CD4-positive, CD25-positive, alpha-beta regulatory T cell (primary cell): ENCODE measurements at regions not wholly inside any gene's neighbourhood (a gene's known extent, or its start where the extent isn't known, plus 50 kb on each side); places are given as distances from the start of the nearest gene placed in this dataset.
"Not testable (repeated sequence)": the region's sequence is repeated elsewhere in the genome, so short reads cannot be mapped to it uniquely, and the experiment has no call there.

Experiments
- ATAC-seq, 2 donors: fragments of 150-1000 bp; cut with Tn5 transposase; one replicate each; pipeline ENCODE4 v1.10.0; 2021; ENCODE audit warnings: low read depth in 2 of 2, moderate number of reproducible peaks in 2 of 2, moderate library complexity in 1 of 2
- DNase-seq, 3 donors: peaks; one replicate each; pipeline versions ENCODE4 v3.0.0 to v3.0.0-alpha.2; 2012 to 2022; ENCODE audit warnings: mixed read lengths in 1 of 3
- H3K27ac ChIP-seq: one replicate; pipeline ENCODE4 v1.7.0; 2013; ENCODE audit warnings: mild to moderate bottlenecking, low read length; ENCODE audit not compliant: insufficient read depth, poor library complexity, severe bottlenecking
- H3K27me3 ChIP-seq: one replicate; pipeline ENCODE4 v1.7.0; 2013; ENCODE audit warnings: low read length; ENCODE audit not compliant: control insufficient read depth, insufficient read depth
- H3K36me3 ChIP-seq: one replicate; pipeline ENCODE4 v1.7.0; 2013; ENCODE audit warnings: mild to moderate bottlenecking, low read length, moderate library complexity; ENCODE audit not compliant: control insufficient read depth, insufficient read depth
- H3K4me1 ChIP-seq: 2 replicates; pipeline ENCODE4 v1.7.0; 2013; ENCODE audit warnings: mild to moderate bottlenecking, low read length; ENCODE audit not compliant: insufficient read depth, control insufficient read depth, poor library complexity, severe bottlenecking
- H3K4me3 ChIP-seq: one replicate; pipeline ENCODE4 v1.7.0; 2013; ENCODE audit warnings: low read depth, mild to moderate bottlenecking, low read length, moderate library complexity
- H3K9me3 ChIP-seq, 2 experiments: 1 replicate in 1 of 2; 2 replicates in 1 of 2; pipeline ENCODE4 v1.7.0; 2013; ENCODE audit warnings: low read length in 2 of 2, mild to moderate bottlenecking in 1 of 2, moderate library complexity in 1 of 2; ENCODE audit not compliant: control insufficient read depth in 2 of 2
- H3K27ac Mint-ChIP-seq, 3 donors: one replicate each; pipeline ENCODE4 v1.8.0; 2020 to 2022; ENCODE audit warnings: mild to moderate bottlenecking in 3 of 3, mixed read lengths in 3 of 3, moderate library complexity in 2 of 3
- H3K27me3 Mint-ChIP-seq: one replicate; pipeline ENCODE4 v1.8.0; 2022; ENCODE audit warnings: mild to moderate bottlenecking, mixed read lengths
- H3K36me3 Mint-ChIP-seq: one replicate; pipeline ENCODE4 v1.8.0; 2020; ENCODE audit warnings: mixed read lengths
- H3K4me1 Mint-ChIP-seq, 4 donors: one replicate each; pipeline ENCODE4 v1.8.0; 2020 to 2022; ENCODE audit warnings: mixed read lengths in 4 of 4, mild to moderate bottlenecking in 1 of 4
- H3K4me3 Mint-ChIP-seq, 4 donors: one replicate each; pipeline ENCODE4 v1.8.0; 2020 to 2022; ENCODE audit warnings: mild to moderate bottlenecking in 4 of 4, mixed read lengths in 4 of 4, moderate library complexity in 3 of 4
- H3K9me3 Mint-ChIP-seq, 7 donors: one replicate each; pipeline ENCODE4 v1.8.0; 2020 to 2022; ENCODE audit warnings: mixed read lengths in 7 of 7, mild to moderate bottlenecking in 3 of 7, moderate library complexity in 2 of 7

- not testable (repeated sequence) for H3K4me3 Mint-ChIP-seq, H3K27me3 ChIP-seq, H3K4me1 Mint-ChIP-seq, H3K36me3 ChIP-seq, ATAC-seq, H3K27ac ChIP-seq, H3K36me3 Mint-ChIP-seq, H3K27me3 Mint-ChIP-seq, H3K4me1 ChIP-seq, DNase-seq, H3K27ac Mint-ChIP-seq, H3K4me3 ChIP-seq, H3K9me3 ChIP-seq, H3K9me3 Mint-ChIP-seq
Measured at GRCh38 chr2:160577081-160577480, 83.5 kb upstream of the RBMS1 start.

GRCh38 chr2:160581035-160581434 is 87.4 kb upstream of the RBMS1 start:
- Mint-ChIP-seq H3K27ac (no peak overlapping the region), H3K9me3 (peaks cover 0 to 4% (median 0%) of the 10 kb centered on the region in 7 donors), H3K4me3 (no peak overlapping the region), H3K4me1 (peaks cover 0 to 2% (median 0%) of the 10 kb centered on the region in 4 donors), H3K27me3 (peaks cover 18% of the 10 kb centered on the region), H3K36me3 (no peaks in the 10 kb centered on the region)
- ATAC-seq: no peak
- H3K27me3 ChIP-seq: peaks cover 3% of the 10 kb centered on the region
- no peaks in the 10 kb centered on the region for H3K36me3 ChIP-seq
- no peaks in the 10 kb centered on the region for H3K4me1 ChIP-seq
- H3K27ac ChIP-seq: no peak overlapping the region
- no peak for DNase-seq
- H3K9me3 ChIP-seq: no peaks in the 10 kb centered on the region
- H3K4me3 ChIP-seq: no peak overlapping the region

- H3K36me3 ChIP-seq: no peaks in the 10 kb centered on the region
- ATAC-seq: no peak
- Mint-ChIP-seq H3K9me3 (peaks cover 0 to 4% (median 0%) of the 10 kb centered on the region in 7 donors), H3K36me3 (no peaks in the 10 kb centered on the region), H3K27ac (no peak overlapping the region), H3K27me3 (peaks cover 18% of the 10 kb centered on the region), H3K4me1 (peaks cover 0 to 2% (median 0%) of the 10 kb centered on the region in 4 donors), H3K4me3 (no peak overlapping the region)
- no peaks in the 10 kb centered on the region for H3K4me1 ChIP-seq
- H3K9me3 ChIP-seq: no peaks in the 10 kb centered on the region
- H3K27ac ChIP-seq: no peak overlapping the region
- H3K27me3 ChIP-seq: peaks cover 3% of the 10 kb centered on the region
- no peak overlapping the region for H3K4me3 ChIP-seq
- no peak for DNase-seq
Measured at GRCh38 chr2:160581448-160581847, 87.8 kb upstream of the RBMS1 start.

- peaks cover 18% of the 10 kb centered on the region for H3K27me3 Mint-ChIP-seq
- Histone ChIP-seq H3K27me3 (peaks cover 3% of the 10 kb centered on the region), H3K4me1 (no peaks in the 10 kb centered on the region), H3K36me3 (no peaks in the 10 kb centered on the region), H3K9me3 (no peaks in the 10 kb centered on the region), H3K27ac (no peak overlapping the region), H3K4me3 (no peak overlapping the region)
- peaks cover 0 to 2% (median 0%) of the 10 kb centered on the region in 4 donors for H3K4me1 Mint-ChIP-seq
- no peak for ATAC-seq
- DNase-seq: no peak
- H3K4me3 Mint-ChIP-seq: no peak overlapping the region
- peaks cover 0 to 4% (median 0%) of the 10 kb centered on the region in 7 donors for H3K9me3 Mint-ChIP-seq
- no peak overlapping the region for H3K27ac Mint-ChIP-seq
- no peaks in the 10 kb centered on the region for H3K36me3 Mint-ChIP-seq
Measured at GRCh38 chr2:160582081-160582480, 88.5 kb upstream of the RBMS1 start.

- peaks cover 3% of the 10 kb centered on the region for H3K27me3 ChIP-seq
- H3K9me3 ChIP-seq: no peaks in the 10 kb centered on the region
- no peak for DNase-seq
- H3K27ac ChIP-seq: no peak overlapping the region
- Mint-ChIP-seq H3K4me1 (peaks cover 0 to 2% (median 0%) of the 10 kb centered on the region in 4 donors), H3K4me3 (no peak overlapping the region), H3K27me3 (peaks cover 18% of the 10 kb centered on the region), H3K9me3 (peaks cover 0 to 2% (median 0%) of the 10 kb centered on the region in 7 donors), H3K27ac (no peak overlapping the region), H3K36me3 (no peaks in the 10 kb centered on the region)
- H3K36me3 ChIP-seq: no peaks in the 10 kb centered on the region
- ATAC-seq: no peak
- no peak overlapping the region for H3K4me3 ChIP-seq
- no peaks in the 10 kb centered on the region for H3K4me1 ChIP-seq
Measured at GRCh38 chr2:160582490-160583145, 89.0 kb upstream of the RBMS1 start.

GRCh38 chr2:160583146-160583535 is 89.5 kb upstream of the RBMS1 start:
- peaks cover 0 to 2% (median 0%) of the 10 kb centered on the region in 7 donors for H3K9me3 Mint-ChIP-seq
- H3K27me3 ChIP-seq: peaks cover 3% of the 10 kb centered on the region
- no peaks in the 10 kb centered on the region for H3K36me3 Mint-ChIP-seq
- DNase-seq: no peak
- ATAC-seq: no peak
- no peak overlapping the region for H3K27ac ChIP-seq
- no peaks in the 10 kb centered on the region for H3K4me1 ChIP-seq
- peaks cover 15% of the 10 kb centered on the region for H3K27me3 Mint-ChIP-seq
- H3K4me1 Mint-ChIP-seq: peaks cover 0 to 2% (median 0%) of the 10 kb centered on the region in 4 donors
- no peak overlapping the region for H3K4me3 Mint-ChIP-seq
- no peak overlapping the region for H3K27ac Mint-ChIP-seq
- H3K4me3 ChIP-seq: no peak overlapping the region
- no peaks in the 10 kb centered on the region for H3K9me3 ChIP-seq
- no peaks in the 10 kb centered on the region for H3K36me3 ChIP-seq

- H3K4me1 ChIP-seq: no peaks in the 10 kb centered on the region
- no peak overlapping the region for H3K27ac ChIP-seq
- H3K4me3 Mint-ChIP-seq: no peak overlapping the region
- no peaks in the 10 kb centered on the region for H3K9me3 ChIP-seq
- H3K27me3 ChIP-seq: peaks cover 3% of the 10 kb centered on the region
- H3K27ac Mint-ChIP-seq: no peak overlapping the region
- no peak overlapping the region for H3K4me3 ChIP-seq
- H3K36me3 ChIP-seq: no peaks in the 10 kb centered on the region
- DNase-seq (no peak), ATAC-seq (no peak)
- peaks cover 14% of the 10 kb centered on the region for H3K27me3 Mint-ChIP-seq
- no peaks in the 10 kb centered on the region for H3K36me3 Mint-ChIP-seq
- H3K4me1 Mint-ChIP-seq: peaks cover 0 to 2% (median 0%) of the 10 kb centered on the region in 4 donors
- peaks cover 0 to 2% (median 0%) of the 10 kb centered on the region in 7 donors for H3K9me3 Mint-ChIP-seq
Measured at GRCh38 chr2:160583813-160584537, 90.4 kb upstream of the RBMS1 start.
